Mammary epithelial cell (primary cell): ENCODE measurements at regions not wholly inside any gene's neighbourhood (a gene's known extent, or its start where the extent isn't known, plus 50 kb on each side); places are given as distances from the start of the nearest gene placed in this dataset.

Experiments used
- CTCF ChIP-seq, 2 donors: IDR thresholded peaks in 1 of 2; conservative IDR thresholded peaks in 1 of 2; 2 replicates each; pipeline ENCODE4 v1.5.1; 2011 to 2012; ENCODE audit warnings: inconsistent platforms in 2 of 2, low read length in 2 of 2, mild to moderate bottlenecking in 2 of 2, control low read depth in 1 of 2, low read depth in 1 of 2; ENCODE audit not compliant: insufficient read depth in 1 of 2; ENCODE audit errors: extremely low read depth in 1 of 2
- EZH2 ChIP-seq: IDR thresholded peaks from 2 replicates; pipeline ENCODE4 v1.6.1; 2012; ENCODE audit warnings: low read length, inconsistent platforms, borderline replicate concordance

GRCh38 chr6:109224994-109225393 lies 129.7 kb downstream of the CEP57L1 start:
- TF ChIP-seq CTCF (conservative IDR thresholded peaks at IDR 0.05 in 1 of 2, IDR thresholded peaks at IDR 0.05 in 1 of 2; ENCODE audit: extremely low read depth in 1 of 2, insufficient read depth in 1 of 2, low read depth in 1 of 2, low read length in 2 of 2) (no peak), EZH2 (no peak)
